SK-N-SH treated with all-trans-retinoic acid at 6 μM for 48 hours (cell line): ENCODE measurements at regions not wholly inside any gene's neighbourhood (a gene's known extent, or its start where the extent isn't known, plus 50 kb on each side); places are given as distances from the start of the nearest gene placed in this dataset.

Experiments used
- ATAC-seq: fragments of 200-7000 bp; cut with Tn5 transposase; 3 replicates; pipeline ENCODE4 v1.9.1; 2020; ENCODE audit warnings: mild to moderate bottlenecking, moderate library complexity
- ARNTL ChIP-seq: fragments of 450-650 bp; formaldehyde crosslinking; IDR thresholded peaks from 2 replicates; pipeline ENCODE4 v1.5.0; 2020; ENCODE audit warnings: low read depth, mild to moderate bottlenecking, moderate library complexity, borderline replicate concordance
- BACH2 ChIP-seq: fragments of 250-450 bp; sonication (Bioruptor Pico); IDR thresholded peaks from 2 replicates; pipeline ENCODE4 v1.9.0; 2021; ENCODE audit warnings: mild to moderate bottlenecking, borderline replicate concordance
- CSDC2 ChIP-seq: fragments of 250-450 bp; sonication (Bioruptor Pico); IDR thresholded peaks from 2 replicates; pipeline ENCODE4 v1.5.0; 2020; ENCODE audit warnings: mild to moderate bottlenecking, moderate library complexity
- ESRRG ChIP-seq: fragments of 250-450 bp; sonication (Bioruptor Pico); IDR thresholded peaks from 2 replicates; pipeline ENCODE4 v1.6.1; 2021; ENCODE audit warnings: mild to moderate bottlenecking
- GLIS3 ChIP-seq: fragments of 250-450 bp; sonication (Bioruptor Pico); IDR thresholded peaks from 2 replicates; pipeline ENCODE4 v1.5.0; 2020; ENCODE audit warnings: mild to moderate bottlenecking, moderate library complexity
- ISL1 ChIP-seq: fragments of 250-450 bp; sonication (Bioruptor Pico); IDR thresholded peaks from 2 replicates; pipeline ENCODE4 v2.1.2; 2022; ENCODE audit warnings: mild to moderate bottlenecking, moderate library complexity
- OSR1 ChIP-seq: fragments of 250-450 bp; sonication (Bioruptor Pico); IDR thresholded peaks from 2 replicates; pipeline ENCODE4 v1.8.0; 2022; ENCODE audit warnings: moderate library complexity, mild to moderate bottlenecking, inconsistent platforms
- PPARA ChIP-seq: fragments of 250-450 bp; sonication (Bioruptor Pico); IDR thresholded peaks from 2 replicates; pipeline ENCODE4 v1.5.0; 2020; ENCODE audit warnings: mild to moderate bottlenecking, borderline replicate concordance
- RARB ChIP-seq: fragments of 250-450 bp; sonication (Bioruptor Pico); IDR thresholded peaks from 2 replicates; pipeline ENCODE4 v1.8.0; 2021; ENCODE audit warnings: mild to moderate bottlenecking, moderate library complexity
- SNAI2 ChIP-seq: fragments of 250-450 bp; sonication (Bioruptor Pico); IDR thresholded peaks from 2 replicates; pipeline ENCODE4 v1.5.0; 2020; ENCODE audit warnings: mild to moderate bottlenecking, moderate library complexity
- TCF4 ChIP-seq: fragments of 250-450 bp; sonication (Bioruptor Pico); IDR thresholded peaks from 2 replicates; pipeline ENCODE4 v1.8.0; 2021; ENCODE audit warnings: mild to moderate bottlenecking, moderate library complexity, borderline replicate concordance
- TOX ChIP-seq: fragments of 250-450 bp; sonication (Bioruptor Pico); IDR thresholded peaks from 2 replicates; pipeline ENCODE4 v1.8.0; 2021; ENCODE audit warnings: mild to moderate bottlenecking, moderate library complexity, borderline replicate concordance
- ZC3H10 ChIP-seq: fragments of 250-450 bp; sonication (Bioruptor Pico); IDR thresholded peaks from 2 replicates; pipeline ENCODE4 v1.5.1; 2021; ENCODE audit warnings: mild to moderate bottlenecking, moderate library complexity
- ZFP3 ChIP-seq: fragments of 250-450 bp; sonication (Bioruptor Pico); IDR thresholded peaks from 2 replicates; pipeline ENCODE4 v1.5.0; 2020; ENCODE audit warnings: mild to moderate bottlenecking, moderate library complexity
- ZNF565 ChIP-seq: fragments of 450-650 bp; formaldehyde crosslinking; conservative IDR thresholded peaks from 2 replicates; pipeline ENCODE4 v1.5.0; 2020; ENCODE audit warnings: low read depth, mild to moderate bottlenecking, moderate library complexity
- ZNF70 ChIP-seq: fragments of 450-650 bp; formaldehyde crosslinking; IDR thresholded peaks from 2 replicates; pipeline ENCODE4 v1.5.0; 2020; ENCODE audit warnings: mild to moderate bottlenecking, moderate library complexity
- ZNF8 ChIP-seq: fragments of 450-650 bp; formaldehyde crosslinking; IDR thresholded peaks from 2 replicates; pipeline ENCODE4 v1.5.0; 2020; ENCODE audit warnings: mild to moderate bottlenecking, moderate library complexity
- TF ChIP-seq, protein P1 (sequence below): fragments of 250-450 bp; sonication (Bioruptor Pico); IDR thresholded peaks from 2 replicates; pipeline ENCODE4 v1.8.0; 2020; ENCODE audit warnings: mild to moderate bottlenecking, moderate library complexity, borderline replicate concordance
- TF ChIP-seq, protein P2 (sequence below): fragments of 250-450 bp; sonication (Bioruptor Pico); IDR thresholded peaks from 2 replicates; pipeline ENCODE4 v1.5.1; 2021; ENCODE audit warnings: mild to moderate bottlenecking, moderate library complexity
- TF ChIP-seq, protein P3 (sequence below): fragments of 250-450 bp; sonication (Bioruptor Pico); IDR thresholded peaks from 2 replicates; pipeline ENCODE4 v1.5.1; 2020; ENCODE audit warnings: low read depth, mild to moderate bottlenecking, moderate library complexity
- TF ChIP-seq, protein P4 (sequence below): fragments of 250-450 bp; sonication (Bioruptor Pico); IDR thresholded peaks from 2 replicates; pipeline ENCODE4 v1.8.0; 2021; ENCODE audit warnings: low read depth, mild to moderate bottlenecking, moderate library complexity, borderline replicate concordance
- TF ChIP-seq, protein P5 (sequence below): fragments of 250-450 bp; sonication (Bioruptor Pico); IDR thresholded peaks from 2 replicates; pipeline ENCODE4 v1.5.0; 2020; ENCODE audit warnings: mild to moderate bottlenecking, moderate library complexity

DNA sequence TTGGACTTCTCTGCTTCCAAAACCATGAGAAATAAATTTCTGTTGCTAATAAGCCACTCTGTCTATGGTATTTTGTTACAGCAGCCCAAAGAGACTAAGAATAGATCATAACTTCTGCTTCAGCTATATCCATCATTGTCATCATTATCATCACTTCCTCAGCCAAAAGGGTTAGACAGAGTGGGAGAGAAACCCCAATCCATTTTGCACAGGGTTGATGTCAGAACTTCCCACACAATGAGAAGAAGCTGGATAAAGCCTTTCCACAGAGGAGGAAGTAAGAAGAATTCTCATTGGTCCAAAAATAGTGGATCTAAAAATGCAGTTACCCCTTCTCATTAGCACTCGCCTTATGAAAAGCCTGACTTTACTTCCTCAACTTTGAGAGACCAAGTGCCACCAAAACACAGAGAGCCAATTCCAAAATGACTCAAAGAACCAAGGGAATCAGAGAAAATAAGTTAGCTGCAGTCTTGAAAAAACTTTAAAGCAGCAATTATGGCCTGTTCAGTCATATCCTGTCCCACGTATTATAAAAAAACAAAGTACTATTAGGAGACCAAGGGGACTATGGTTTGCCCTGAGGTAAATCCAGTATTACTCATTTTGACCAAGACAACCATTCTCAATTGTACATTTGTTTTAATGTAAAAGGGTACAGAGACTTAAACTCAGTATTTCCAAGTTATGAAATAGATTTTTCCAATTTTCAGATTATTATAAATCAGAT is 80.2 kb downstream of the WNT5A start:
- TF ChIP-seq RARB (no peak), SNAI2 (CRISPR knock-in tag) (no peak), ZNF8 (no peak)
- no peak for ATAC-seq

DNA sequence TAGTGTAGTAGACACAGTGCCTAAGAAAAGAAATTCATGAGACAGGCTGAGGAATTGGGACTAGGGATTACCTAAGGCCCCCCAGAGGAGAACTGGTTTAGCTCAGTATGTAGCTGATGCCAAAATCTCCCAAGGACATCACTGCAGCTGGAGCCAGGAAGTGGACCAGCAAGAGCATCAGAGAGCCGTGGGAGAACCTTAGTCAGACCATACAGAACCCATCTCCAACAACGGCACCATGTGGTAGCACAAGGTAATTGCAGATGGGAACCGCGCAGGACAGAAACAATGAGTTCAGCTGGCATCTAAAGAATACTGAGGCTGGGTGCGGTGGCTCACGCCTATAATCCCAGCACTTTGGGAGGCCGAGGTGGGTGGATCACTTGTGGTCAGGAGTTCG is 81.7 kb downstream of the WNT5A start:
- TF ChIP-seq ZNF8 (no peak), SNAI2 (CRISPR knock-in tag) (no peak), BACH2 (CRISPR knock-in tag) (no peak), TOX (CRISPR knock-in tag) (no peak), GLIS3 (CRISPR knock-in tag) (no peak), ZNF70 (CRISPR knock-in tag) (no peak), ZC3H10 (CRISPR knock-in tag) (no peak), CSDC2 (no peak), ESRRG (CRISPR knock-in tag) (no peak), TCF4 (CRISPR knock-in tag) (no peak), ZNF565 (no peak), ISL1 (CRISPR knock-in tag) (no peak), ZFP3 (CRISPR knock-in tag) (no peak), OSR1 (CRISPR knock-in tag) (no peak)
- TF ChIP-seq, protein P1, sequence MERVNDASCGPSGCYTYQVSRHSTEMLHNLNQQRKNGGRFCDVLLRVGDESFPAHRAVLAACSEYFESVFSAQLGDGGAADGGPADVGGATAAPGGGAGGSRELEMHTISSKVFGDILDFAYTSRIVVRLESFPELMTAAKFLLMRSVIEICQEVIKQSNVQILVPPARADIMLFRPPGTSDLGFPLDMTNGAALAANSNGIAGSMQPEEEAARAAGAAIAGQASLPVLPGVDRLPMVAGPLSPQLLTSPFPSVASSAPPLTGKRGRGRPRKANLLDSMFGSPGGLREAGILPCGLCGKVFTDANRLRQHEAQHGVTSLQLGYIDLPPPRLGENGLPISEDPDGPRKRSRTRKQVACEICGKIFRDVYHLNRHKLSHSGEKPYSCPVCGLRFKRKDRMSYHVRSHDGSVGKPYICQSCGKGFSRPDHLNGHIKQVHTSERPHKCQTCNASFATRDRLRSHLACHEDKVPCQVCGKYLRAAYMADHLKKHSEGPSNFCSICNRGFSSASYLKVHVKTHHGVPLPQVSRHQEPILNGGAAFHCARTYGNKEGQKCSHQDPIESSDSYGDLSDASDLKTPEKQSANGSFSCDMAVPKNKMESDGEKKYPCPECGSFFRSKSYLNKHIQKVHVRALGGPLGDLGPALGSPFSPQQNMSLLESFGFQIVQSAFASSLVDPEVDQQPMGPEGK (CRISPR knock-in tag): no peak
- TF ChIP-seq, protein P2, sequence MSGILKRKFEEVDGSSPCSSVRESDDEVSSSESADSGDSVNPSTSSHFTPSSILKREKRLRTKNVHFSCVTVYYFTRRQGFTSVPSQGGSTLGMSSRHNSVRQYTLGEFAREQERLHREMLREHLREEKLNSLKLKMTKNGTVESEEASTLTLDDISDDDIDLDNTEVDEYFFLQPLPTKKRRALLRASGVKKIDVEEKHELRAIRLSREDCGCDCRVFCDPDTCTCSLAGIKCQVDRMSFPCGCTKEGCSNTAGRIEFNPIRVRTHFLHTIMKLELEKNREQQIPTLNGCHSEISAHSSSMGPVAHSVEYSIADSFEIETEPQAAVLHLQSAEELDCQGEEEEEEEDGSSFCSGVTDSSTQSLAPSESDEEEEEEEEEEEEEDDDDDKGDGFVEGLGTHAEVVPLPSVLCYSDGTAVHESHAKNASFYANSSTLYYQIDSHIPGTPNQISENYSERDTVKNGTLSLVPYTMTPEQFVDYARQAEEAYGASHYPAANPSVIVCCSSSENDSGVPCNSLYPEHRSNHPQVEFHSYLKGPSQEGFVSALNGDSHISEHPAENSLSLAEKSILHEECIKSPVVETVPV: no peak
- TF ChIP-seq, protein P3, sequence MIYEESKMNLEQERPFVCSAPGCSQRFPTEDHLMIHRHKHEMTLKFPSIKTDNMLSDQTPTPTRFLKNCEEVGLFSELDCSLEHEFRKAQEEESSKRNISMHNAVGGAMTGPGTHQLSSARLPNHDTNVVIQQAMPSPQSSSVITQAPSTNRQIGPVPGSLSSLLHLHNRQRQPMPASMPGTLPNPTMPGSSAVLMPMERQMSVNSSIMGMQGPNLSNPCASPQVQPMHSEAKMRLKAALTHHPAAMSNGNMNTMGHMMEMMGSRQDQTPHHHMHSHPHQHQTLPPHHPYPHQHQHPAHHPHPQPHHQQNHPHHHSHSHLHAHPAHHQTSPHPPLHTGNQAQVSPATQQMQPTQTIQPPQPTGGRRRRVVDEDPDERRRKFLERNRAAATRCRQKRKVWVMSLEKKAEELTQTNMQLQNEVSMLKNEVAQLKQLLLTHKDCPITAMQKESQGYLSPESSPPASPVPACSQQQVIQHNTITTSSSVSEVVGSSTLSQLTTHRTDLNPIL (CRISPR knock-in tag): no peak
- TF ChIP-seq, protein P4, sequence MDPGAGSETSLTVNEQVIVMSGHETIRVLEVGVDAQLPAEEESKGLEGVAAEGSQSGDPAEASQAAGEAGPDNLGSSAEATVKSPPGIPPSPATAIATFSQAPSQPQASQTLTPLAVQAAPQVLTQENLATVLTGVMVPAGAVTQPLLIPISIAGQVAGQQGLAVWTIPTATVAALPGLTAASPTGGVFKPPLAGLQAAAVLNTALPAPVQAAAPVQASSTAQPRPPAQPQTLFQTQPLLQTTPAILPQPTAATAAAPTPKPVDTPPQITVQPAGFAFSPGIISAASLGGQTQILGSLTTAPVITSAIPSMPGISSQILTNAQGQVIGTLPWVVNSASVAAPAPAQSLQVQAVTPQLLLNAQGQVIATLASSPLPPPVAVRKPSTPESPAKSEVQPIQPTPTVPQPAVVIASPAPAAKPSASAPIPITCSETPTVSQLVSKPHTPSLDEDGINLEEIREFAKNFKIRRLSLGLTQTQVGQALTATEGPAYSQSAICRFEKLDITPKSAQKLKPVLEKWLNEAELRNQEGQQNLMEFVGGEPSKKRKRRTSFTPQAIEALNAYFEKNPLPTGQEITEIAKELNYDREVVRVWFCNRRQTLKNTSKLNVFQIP (CRISPR knock-in tag): no peak
- no peak for ATAC-seq

DNA sequence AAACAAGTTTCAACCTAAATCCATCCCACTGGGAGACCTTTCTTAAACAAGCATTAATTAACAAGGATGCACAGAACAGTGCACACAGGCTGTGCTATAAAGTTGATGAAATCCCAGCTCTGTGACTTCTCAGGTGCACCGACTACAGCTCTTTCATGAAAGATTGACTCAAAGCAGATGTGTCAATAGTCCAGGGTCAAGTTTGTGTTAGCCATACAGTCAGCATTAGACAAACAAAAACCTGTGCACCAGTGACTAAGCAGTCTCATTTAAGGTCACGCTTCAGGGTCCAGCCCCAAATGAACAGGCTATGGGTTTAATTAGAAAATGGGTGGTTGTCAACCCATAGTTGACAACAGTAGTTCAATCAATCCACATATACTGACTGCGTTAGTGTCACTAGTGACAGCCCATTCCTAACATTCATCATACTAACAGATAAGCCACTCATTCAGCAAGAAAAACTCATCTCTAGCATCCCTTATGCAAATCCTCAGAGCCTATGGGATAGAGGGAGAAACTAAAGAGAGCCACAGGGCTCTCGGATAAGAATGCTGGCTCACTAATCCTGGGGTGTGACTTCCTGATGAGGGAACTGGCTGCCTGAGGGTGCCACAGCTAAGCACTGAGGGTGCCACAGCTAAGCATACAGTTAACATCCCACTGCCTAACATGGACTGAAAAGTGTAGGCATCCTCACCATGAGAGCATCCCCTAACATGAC is 84.1 kb downstream of the WNT5A start:
- ATAC-seq: no peak
- TF ChIP-seq OSR1 (CRISPR knock-in tag) (no peak), ESRRG (CRISPR knock-in tag) (no peak), TOX (CRISPR knock-in tag) (no peak), ZNF565 (no peak), CSDC2 (no peak), GLIS3 (CRISPR knock-in tag) (no peak), ZC3H10 (CRISPR knock-in tag) (no peak), PPARA (CRISPR knock-in tag) (no peak), ISL1 (CRISPR knock-in tag) (no peak), ARNTL (CRISPR knock-in tag) (no peak), TCF4 (CRISPR knock-in tag) (no peak)
- TF ChIP-seq, protein P1 (CRISPR knock-in tag): no peak
- TF ChIP-seq, protein P2: no peak
- TF ChIP-seq, protein P5, sequence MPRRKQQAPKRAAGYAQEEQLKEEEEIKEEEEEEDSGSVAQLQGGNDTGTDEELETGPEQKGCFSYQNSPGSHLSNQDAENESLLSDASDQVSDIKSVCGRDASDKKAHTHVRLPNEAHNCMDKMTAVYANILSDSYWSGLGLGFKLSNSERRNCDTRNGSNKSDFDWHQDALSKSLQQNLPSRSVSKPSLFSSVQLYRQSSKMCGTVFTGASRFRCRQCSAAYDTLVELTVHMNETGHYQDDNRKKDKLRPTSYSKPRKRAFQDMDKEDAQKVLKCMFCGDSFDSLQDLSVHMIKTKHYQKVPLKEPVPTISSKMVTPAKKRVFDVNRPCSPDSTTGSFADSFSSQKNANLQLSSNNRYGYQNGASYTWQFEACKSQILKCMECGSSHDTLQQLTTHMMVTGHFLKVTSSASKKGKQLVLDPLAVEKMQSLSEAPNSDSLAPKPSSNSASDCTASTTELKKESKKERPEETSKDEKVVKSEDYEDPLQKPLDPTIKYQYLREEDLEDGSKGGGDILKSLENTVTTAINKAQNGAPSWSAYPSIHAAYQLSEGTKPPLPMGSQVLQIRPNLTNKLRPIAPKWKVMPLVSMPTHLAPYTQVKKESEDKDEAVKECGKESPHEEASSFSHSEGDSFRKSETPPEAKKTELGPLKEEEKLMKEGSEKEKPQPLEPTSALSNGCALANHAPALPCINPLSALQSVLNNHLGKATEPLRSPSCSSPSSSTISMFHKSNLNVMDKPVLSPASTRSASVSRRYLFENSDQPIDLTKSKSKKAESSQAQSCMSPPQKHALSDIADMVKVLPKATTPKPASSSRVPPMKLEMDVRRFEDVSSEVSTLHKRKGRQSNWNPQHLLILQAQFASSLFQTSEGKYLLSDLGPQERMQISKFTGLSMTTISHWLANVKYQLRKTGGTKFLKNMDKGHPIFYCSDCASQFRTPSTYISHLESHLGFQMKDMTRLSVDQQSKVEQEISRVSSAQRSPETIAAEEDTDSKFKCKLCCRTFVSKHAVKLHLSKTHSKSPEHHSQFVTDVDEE (CRISPR knock-in tag): no peak
- TF ChIP-seq, protein P3 (CRISPR knock-in tag): no peak
